K562 (cell line): ENCODE measurements at regions not wholly inside any gene's neighbourhood (a gene's known extent, or its start where the extent isn't known, plus 50 kb on each side); places are given as distances from the start of the nearest gene placed in this dataset.

Experiments
- ATF2 ChIP-seq: sonication (generic); formaldehyde crosslinking; IDR thresholded peaks from 2 replicates; pipeline ENCODE4 v1.8.1; 2022; ENCODE audit warnings: missing genetic modification reagents
- CTCF ChIP-seq, 3 experiments: IDR thresholded peaks in 2 of 3; conservative IDR thresholded peaks in 1 of 3; 2 replicates each; pipeline ENCODE4 v1.5.1; 2011 to 2012; ENCODE audit warnings: low read length in 3 of 3, mild to moderate bottlenecking in 3 of 3, control low read depth in 2 of 3, improper control_type of control experiment in 1 of 3, inconsistent platforms in 1 of 3, low read depth in 1 of 3, mixed read lengths in 1 of 3, moderate library complexity in 1 of 3; ENCODE audit not compliant: insufficient read depth in 2 of 3
- JUND ChIP-seq, 2 experiments: IDR thresholded peaks; 2 replicates in 1 of 2; 3 replicates in 1 of 2; pipeline ENCODE4 v1.6.1; 2011; ENCODE audit warnings: borderline replicate concordance in 2 of 2, low read depth in 2 of 2, low read length in 2 of 2, improper control_type of control experiment in 1 of 2, missing biosample characterization in 1 of 2, missing genetic modification characterization in 1 of 2, missing genetic modification reagents in 1 of 2
- NCOA2 ChIP-seq, 2 experiments: fragments of 450-650 bp; IDR thresholded peaks; 2 replicates each; pipeline ENCODE4 v1.6.1; 2018; ENCODE audit warnings: mild to moderate bottlenecking in 2 of 2, moderate library complexity in 1 of 2; ENCODE audit not compliant: partially characterized antibody in 2 of 2

- no peak for TF ChIP-seq JUND (IDR thresholded peaks at IDR 0.05; ENCODE audit: borderline replicate concordance, low read depth, low read length)
- no peak for TF ChIP-seq JUND (tag; IDR thresholded peaks at IDR 0.05; ENCODE audit: borderline replicate concordance, low read depth, low read length)
- TF ChIP-seq CTCF (IDR thresholded peaks at IDR 0.05 in 2 of 3, conservative IDR thresholded peaks at IDR 0.05 in 1 of 3; ENCODE audit: insufficient read depth in 2 of 3, low read depth in 1 of 3, low read length in 3 of 3) = no peak
- no peak for TF ChIP-seq ATF2 (CRISPR knock-in tag)
- no peak for TF ChIP-seq NCOA2 (IDR thresholded peaks at IDR 0.05; ENCODE audit: partially characterized antibody in 2 of 2)
These were observed 300.5 kb downstream of the RAP2B start for GRCh38 chr3:153462545-153462944.
